ENCODE measurements at regions not wholly inside any gene's neighbourhood (a gene's known extent, or its start where the extent isn't known, plus 50 kb on each side); places are given as distances from the start of the nearest gene placed in this dataset.

DNA sequence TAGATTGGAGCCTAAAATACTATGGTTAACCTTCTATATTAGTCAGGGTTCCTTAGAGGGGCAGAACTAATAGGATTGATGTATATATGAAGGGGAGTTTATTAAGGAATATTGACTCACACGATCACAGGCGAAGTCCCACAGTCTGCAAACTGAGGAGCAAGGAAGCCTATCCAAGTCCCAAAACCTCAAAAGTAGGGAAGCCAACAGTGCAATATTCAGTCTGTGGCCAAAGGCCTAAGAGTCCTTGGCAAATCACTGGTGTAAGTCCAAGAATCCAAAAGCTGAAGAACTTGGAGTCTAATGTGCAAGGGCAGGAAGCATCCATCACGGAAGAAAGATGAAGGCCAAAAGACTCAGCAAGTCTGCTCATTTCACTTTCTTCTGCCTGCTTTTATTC is 133.5 kb upstream of the ADGRF1 start:
- TF ChIP-seq, protein P1, sequence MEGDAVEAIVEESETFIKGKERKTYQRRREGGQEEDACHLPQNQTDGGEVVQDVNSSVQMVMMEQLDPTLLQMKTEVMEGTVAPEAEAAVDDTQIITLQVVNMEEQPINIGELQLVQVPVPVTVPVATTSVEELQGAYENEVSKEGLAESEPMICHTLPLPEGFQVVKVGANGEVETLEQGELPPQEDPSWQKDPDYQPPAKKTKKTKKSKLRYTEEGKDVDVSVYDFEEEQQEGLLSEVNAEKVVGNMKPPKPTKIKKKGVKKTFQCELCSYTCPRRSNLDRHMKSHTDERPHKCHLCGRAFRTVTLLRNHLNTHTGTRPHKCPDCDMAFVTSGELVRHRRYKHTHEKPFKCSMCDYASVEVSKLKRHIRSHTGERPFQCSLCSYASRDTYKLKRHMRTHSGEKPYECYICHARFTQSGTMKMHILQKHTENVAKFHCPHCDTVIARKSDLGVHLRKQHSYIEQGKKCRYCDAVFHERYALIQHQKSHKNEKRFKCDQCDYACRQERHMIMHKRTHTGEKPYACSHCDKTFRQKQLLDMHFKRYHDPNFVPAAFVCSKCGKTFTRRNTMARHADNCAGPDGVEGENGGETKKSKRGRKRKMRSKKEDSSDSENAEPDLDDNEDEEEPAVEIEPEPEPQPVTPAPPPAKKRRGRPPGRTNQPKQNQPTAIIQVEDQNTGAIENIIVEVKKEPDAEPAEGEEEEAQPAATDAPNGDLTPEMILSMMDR (IDR thresholded peaks at IDR 0.05) = no peak
- TF ChIP-seq POLR2A (IDR thresholded peaks at IDR 0.05) = no peak
